SU-DHL-6 (cell line): ENCODE measurements at regions not wholly inside any gene's neighbourhood (a gene's known extent, or its start where the extent isn't known, plus 50 kb on each side); places are given as distances from the start of the nearest gene placed in this dataset.

Source experiments
- H2AFZ ChIP-seq: fragments of 200-600 bp; sonication (generic); 2 replicates; pipeline ENCODE4 v1.6.1; 2014; ENCODE audit warnings: low read depth, mild to moderate bottlenecking, moderate library complexity, mixed read lengths, antibody characterized with exemption, low read length; ENCODE audit not compliant: severe bottlenecking
- H3F3A ChIP-seq: fragments of 200-600 bp; shearing (Covaris generic); 2 replicates; pipeline ENCODE4 v1.6.0; 2016; ENCODE audit warnings: antibody characterized with exemption, mild to moderate bottlenecking; ENCODE audit not compliant: insufficient read depth
- H3K27ac ChIP-seq: fragments of 200-600 bp; sonication (generic); 2 replicates; pipeline ENCODE4 v1.5.1; 2016; ENCODE audit warnings: low read depth, mild to moderate bottlenecking, low read length, moderate library complexity, mixed read lengths
- H3K27me3 ChIP-seq: fragments of 200-600 bp; sonication (generic), shearing (Covaris generic); 2 replicates; pipeline ENCODE4 v1.6.0; 2014; ENCODE audit warnings: mild to moderate bottlenecking, low read length
- H3K36me3 ChIP-seq: fragments of 200-600 bp; sonication (generic); 2 replicates; pipeline ENCODE4 v1.6.1; 2014; ENCODE audit warnings: mild to moderate bottlenecking, low read length, mixed read lengths
- H3K4me2 ChIP-seq: fragments of 300-600, 200-600 bp; shearing (Covaris generic), sonication (generic); 2 replicates; pipeline ENCODE4 v1.6.0; 2014; ENCODE audit warnings: low read length, low read depth, mild to moderate bottlenecking; ENCODE audit not compliant: poor library complexity, severe bottlenecking
- H3K4me3 ChIP-seq: fragments of 200-600 bp; sonication (generic); 2 replicates; pipeline ENCODE4 v1.5.1; 2014; ENCODE audit warnings: antibody characterized with exemption, low read length, mild to moderate bottlenecking, mixed read lengths; ENCODE audit not compliant: insufficient read depth, poor library complexity, severe bottlenecking
- H3K79me2 ChIP-seq: fragments of 200-600 bp; sonication (generic); 2 replicates; pipeline ENCODE4 v1.6.1; 2014; ENCODE audit warnings: mild to moderate bottlenecking, low read length, moderate library complexity; ENCODE audit not compliant: insufficient read depth
- H3K9ac ChIP-seq: fragments of 200-600 bp; sonication (generic); 2 replicates; pipeline ENCODE4 v1.7.0; 2014; ENCODE audit warnings: mild to moderate bottlenecking, low read length
- H3K9me2 ChIP-seq: fragments of 200-600 bp; sonication (generic); replicated peaks from 2 replicates; pipeline ENCODE4 v1.6.1; 2014; ENCODE audit warnings: low read length; ENCODE audit not compliant: insufficient read depth
- H3K9me3 ChIP-seq: fragments of 200-600 bp; sonication (generic); 2 replicates; pipeline ENCODE4 v1.6.1; 2014; ENCODE audit warnings: low read length, mixed read lengths; ENCODE audit not compliant: insufficient read depth
- H4K20me1 ChIP-seq: fragments of 200-600 bp; sonication (generic); 2 replicates; pipeline ENCODE4 v1.6.1; 2014; ENCODE audit warnings: low read depth, mild to moderate bottlenecking, antibody characterized with exemption, low read length, moderate library complexity, mixed read lengths
- CTCF ChIP-seq: fragments of 200-600 bp; sonication (generic); IDR thresholded peaks from one replicate; pipeline ENCODE4 v1.5.1; 2017; ENCODE audit warnings: antibody characterized with exemption, mild to moderate bottlenecking, low read length, moderate library complexity; ENCODE audit not compliant: insufficient read depth, poor library complexity, severe bottlenecking
- EZH2phosphoT487 ChIP-seq: fragments of 200-600 bp; sonication (generic), shearing (Covaris generic); conservative IDR thresholded peaks from 2 replicates; pipeline ENCODE4 v1.6.1; 2018; ENCODE audit warnings: mild to moderate bottlenecking, antibody characterized with exemption, low read length, moderate library complexity, mixed read lengths

DNA sequence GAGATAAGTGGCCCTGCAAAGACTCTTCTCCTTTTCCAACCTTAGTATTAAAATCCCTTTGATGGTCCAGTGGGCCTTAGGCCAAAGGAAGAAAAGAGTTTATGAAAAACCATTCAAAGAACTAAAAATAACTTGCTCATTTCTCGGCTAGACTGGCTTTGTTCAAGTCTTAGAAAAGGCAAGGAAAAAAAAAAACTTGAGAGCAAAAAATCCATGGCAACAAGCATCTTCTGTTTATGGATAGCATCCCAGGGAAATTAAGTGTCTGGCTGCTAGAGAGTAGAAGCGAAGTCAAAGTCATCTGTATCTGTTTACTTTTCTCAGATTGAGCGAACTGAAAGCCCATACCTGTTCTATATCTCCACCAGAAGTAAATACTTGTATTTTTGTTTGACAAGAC lies 129.6 kb downstream of the KCTD15 start:
- Histone ChIP-seq H3K9me3 (no peaks in the 10 kb centered on the region), H3K79me2 (no peaks in the 10 kb centered on the region), H3K27ac (no peak overlapping the region), H3K9ac (no peak overlapping the region), H3K36me3 (no peaks in the 10 kb centered on the region), H3K4me2 (no peak overlapping the region), H4K20me1 (no peaks in the 10 kb centered on the region), H3F3A (no peaks in the 10 kb centered on the region), H3K4me3 (no peak overlapping the region), H3K27me3 (no peaks in the 10 kb centered on the region; the same call in 1 of the 2 replicates), H2AFZ (no peak overlapping the region), H3K9me2 (no peaks in the 10 kb centered on the region)
- TF ChIP-seq CTCF, result no peak
- no peak for TF ChIP-seq EZH2phosphoT487

GRCh38 chr19:33927789-33928457 lies 131.3 kb downstream of the KCTD15 start:
- Histone ChIP-seq H3K9ac (no peak overlapping the region), H3K9me2 (no peaks in the 10 kb centered on the region), H3K36me3 (no peaks in the 10 kb centered on the region), H4K20me1 (no peaks in the 10 kb centered on the region), H3F3A (no peaks in the 10 kb centered on the region), H3K4me2 (no peak overlapping the region), H3K27ac (no peak overlapping the region), H3K4me3 (no peak overlapping the region), H2AFZ (no peak overlapping the region), H3K9me3 (no peaks in the 10 kb centered on the region), H3K79me2 (no peaks in the 10 kb centered on the region), H3K27me3 (no peaks in the 10 kb centered on the region; the same call in 1 of the 2 replicates)
- TF ChIP-seq CTCF, result no peak
- no peak for TF ChIP-seq EZH2phosphoT487

DNA sequence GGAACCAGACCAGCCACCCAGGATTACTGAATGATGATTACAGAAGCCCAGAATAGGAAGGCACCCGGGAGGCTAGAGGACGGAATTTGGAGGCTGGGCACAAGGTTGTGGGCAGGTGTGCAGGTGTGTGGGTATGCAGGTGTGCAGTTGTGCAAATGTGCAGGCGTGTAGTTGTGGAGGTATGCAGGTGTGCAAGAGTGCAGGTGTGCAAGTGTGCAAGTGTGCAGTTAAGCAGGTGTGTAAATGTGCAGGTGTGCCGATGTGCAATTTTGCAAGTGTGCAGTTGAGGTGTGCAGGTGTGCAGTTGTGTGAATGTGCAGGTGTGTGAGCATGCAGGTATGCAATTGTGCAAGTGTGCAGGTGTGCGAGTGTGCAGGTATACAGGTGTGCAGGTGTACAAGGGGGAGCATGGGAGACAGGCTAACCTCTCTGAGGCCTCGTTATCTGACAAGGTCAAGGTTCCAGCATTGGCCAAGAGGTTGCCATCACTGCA lies 131.8 kb downstream of the KCTD15 start:
- no peak overlapping the region for H2AFZ ChIP-seq
- H3K27ac ChIP-seq, result no peak overlapping the region
- H3K4me3 ChIP-seq, result no peak overlapping the region
- H3K27me3 ChIP-seq, result no peaks in the 10 kb centered on the region; the same call in 1 of the 2 replicates
- no peak overlapping the region for H3K4me2 ChIP-seq
- TF ChIP-seq EZH2phosphoT487 (no peak), CTCF (no peak)
- no peak overlapping the region for H3K9ac ChIP-seq
- H3F3A ChIP-seq, result no peaks in the 10 kb centered on the region
- H3K9me2 ChIP-seq, result no peaks in the 10 kb centered on the region
- no peaks in the 10 kb centered on the region for H3K36me3 ChIP-seq
- no peaks in the 10 kb centered on the region for H3K9me3 ChIP-seq
- H4K20me1 ChIP-seq, result no peaks in the 10 kb centered on the region
- H3K79me2 ChIP-seq, result no peaks in the 10 kb centered on the region
